GM19351 (cell line): ENCODE measurements at regions not wholly inside any gene's neighbourhood (a gene's known extent, or its start where the extent isn't known, plus 50 kb on each side); places are given as distances from the start of the nearest gene placed in this dataset.

Experiments
- ATAC-seq: cut with Tn5 transposase; IDR thresholded peaks from one replicate; pipeline ENCODE4 v1.9.1; 2021; ENCODE audit warnings: mild to moderate bottlenecking, moderate library complexity; ENCODE audit not compliant: unreplicated experiment

GRCh38 chr1:173420330-173420806 is 56.8 kb upstream of the PRDX6 start:
- no peak for ATAC-seq

GRCh38 chr1:173421286-173421685 is 55.8 kb upstream of the PRDX6 start:
- no peak for ATAC-seq

GRCh38 chr1:173421789-173422188 is 55.3 kb upstream of the PRDX6 start:
- no peak for ATAC-seq

- ATAC-seq, result no peak
These were observed 54.6 kb upstream of the PRDX6 start for GRCh38 chr1:173422456-173422976.

- no peak for ATAC-seq
These were observed 53.8 kb upstream of the PRDX6 start for GRCh38 chr1:173423291-173423690.

- ATAC-seq, result no peak
These were observed 53.0 kb upstream of the PRDX6 start for GRCh38 chr1:173424143-173424542.

- no peak for ATAC-seq
These were observed 52.2 kb upstream of the PRDX6 start for GRCh38 chr1:173424782-173425407.

GRCh38 chr1:173426057-173426456 is 51.1 kb upstream of the PRDX6 start:
- ATAC-seq, result no peak

- ATAC-seq, result no peak
These were observed 49.7 kb upstream of the PRDX6 start for GRCh38 chr1:173427146-173428054.
